ENCODE measurements at regions not wholly inside any gene's neighbourhood (a gene's known extent, or its start where the extent isn't known, plus 50 kb on each side); places are given as distances from the start of the nearest gene placed in this dataset.

- Histone ChIP-seq H3K9me3 (replicated peaks) (no peaks in the 10 kb centered on the region), H3K4me3 (no peak overlapping the region), H3K27me3 (no peaks in the 10 kb centered on the region), H3K4me1 (no peaks in the 10 kb centered on the region), H3K36me3 (no peaks in the 10 kb centered on the region), H3K27ac (no peak overlapping the region)
- no peak for DNase-seq
Measured at GRCh38 chr4:17326756-17327155, 185.1 kb downstream of the QDPR start.

- no peaks in the 10 kb centered on the region for H3K27me3 ChIP-seq
- H3K27ac ChIP-seq = no peak overlapping the region
- no peak overlapping the region for H3K4me3 ChIP-seq
- H3K9me3 ChIP-seq (replicated peaks) = no peaks in the 10 kb centered on the region
- no peaks in the 10 kb centered on the region for H3K36me3 ChIP-seq
- DNase-seq = no peak
- H3K4me1 ChIP-seq = no peaks in the 10 kb centered on the region
Measured at GRCh38 chr4:17325098-17325497, 186.8 kb downstream of the QDPR start.

GRCh38 chr4:17324386-17324830 lies 187.5 kb downstream of the QDPR start:
- Histone ChIP-seq H3K4me1 (no peaks in the 10 kb centered on the region), H3K27me3 (no peaks in the 10 kb centered on the region), H3K36me3 (no peaks in the 10 kb centered on the region), H3K27ac (no peak overlapping the region), H3K9me3 (replicated peaks) (no peaks in the 10 kb centered on the region), H3K4me3 (no peak overlapping the region)
- DNase-seq = peak in 1 of 2 experiments; percentile 33

- no peaks in the 10 kb centered on the region for H3K27me3 ChIP-seq
- no peak overlapping the region for H3K27ac ChIP-seq
- H3K9me3 ChIP-seq (replicated peaks) = no peaks in the 10 kb centered on the region
- H3K36me3 ChIP-seq = no peaks in the 10 kb centered on the region
- no peak for DNase-seq
- H3K4me3 ChIP-seq = no peak overlapping the region
- no peaks in the 10 kb centered on the region for H3K4me1 ChIP-seq
Measured at GRCh38 chr4:17323554-17324385, 188.1 kb downstream of the QDPR start.

DNA sequence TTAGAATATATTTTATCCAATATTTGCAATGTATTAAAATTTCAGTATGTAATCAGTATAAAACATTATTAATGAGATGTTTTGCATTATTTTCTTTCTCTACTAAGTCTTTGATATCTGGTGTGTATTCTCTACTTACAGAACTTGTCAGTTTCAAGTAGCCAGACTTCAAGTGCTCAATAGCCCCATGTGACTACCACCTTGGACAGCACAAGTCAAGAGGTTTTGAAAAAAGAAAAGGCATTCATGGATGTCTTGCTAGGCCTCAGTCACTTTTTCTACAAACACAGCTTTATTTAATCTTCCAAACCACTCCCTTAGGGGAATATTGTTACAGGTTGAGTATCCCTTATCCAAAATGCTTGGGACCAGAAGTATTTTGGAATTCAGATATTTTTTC lies 189.4 kb downstream of the QDPR start:
- no peak overlapping the region for H3K4me3 ChIP-seq
- no peaks in the 10 kb centered on the region for H3K36me3 ChIP-seq
- H3K9me3 ChIP-seq (replicated peaks) = no peaks in the 10 kb centered on the region
- no peak for DNase-seq
- H3K4me1 ChIP-seq = no peaks in the 10 kb centered on the region
- H3K27me3 ChIP-seq = no peaks in the 10 kb centered on the region
- H3K27ac ChIP-seq = no peak overlapping the region

DNA sequence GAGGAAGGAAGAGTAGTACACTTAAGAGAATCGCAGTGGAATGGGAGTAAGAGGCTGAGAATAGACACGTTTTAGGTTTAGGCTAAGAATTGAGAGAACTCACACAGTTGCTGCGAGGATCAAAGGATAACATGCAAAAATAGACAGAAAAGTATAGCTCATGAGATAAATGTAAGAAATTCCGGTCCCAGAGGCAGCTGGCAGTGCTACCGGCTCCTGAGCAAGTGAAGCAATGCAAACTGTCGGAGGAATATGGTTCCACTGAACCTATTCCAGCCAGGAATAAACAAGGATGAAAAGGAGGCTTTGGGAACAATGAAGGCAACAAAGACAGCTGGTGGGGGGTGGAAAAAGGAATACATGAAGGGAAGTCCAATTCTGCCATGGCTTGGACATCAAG lies 191.8 kb downstream of the QDPR start:
- Histone ChIP-seq H3K36me3 (no peaks in the 10 kb centered on the region), H3K4me3 (no peak overlapping the region), H3K4me1 (no peaks in the 10 kb centered on the region), H3K9me3 (replicated peaks) (no peaks in the 10 kb centered on the region), H3K27me3 (no peaks in the 10 kb centered on the region), H3K27ac (no peak overlapping the region)
- DNase-seq = no peak

GRCh38 chr4:17317526-17317925 lies 194.4 kb downstream of the QDPR start:
- no peaks in the 10 kb centered on the region for H3K9me3 ChIP-seq (replicated peaks)
- H3K27ac ChIP-seq = no peak overlapping the region
- no peaks in the 10 kb centered on the region for H3K27me3 ChIP-seq
- no peaks in the 10 kb centered on the region for H3K36me3 ChIP-seq
- H3K4me1 ChIP-seq = no peaks in the 10 kb centered on the region
- DNase-seq = no peak
- H3K4me3 ChIP-seq = no peak overlapping the region

GRCh38 chr4:17316566-17316965 lies 195.3 kb downstream of the QDPR start:
- Histone ChIP-seq H3K9me3 (replicated peaks) (no peaks in the 10 kb centered on the region), H3K36me3 (no peaks in the 10 kb centered on the region), H3K27me3 (no peaks in the 10 kb centered on the region), H3K4me3 (no peak overlapping the region), H3K27ac (no peak overlapping the region), H3K4me1 (no peaks in the 10 kb centered on the region)
- no peak for DNase-seq

GRCh38 chr4:17315459-17315858 lies 196.4 kb downstream of the QDPR start:
- no peak overlapping the region for H3K27ac ChIP-seq
- DNase-seq = no peak
- no peak overlapping the region for H3K4me3 ChIP-seq
- no peaks in the 10 kb centered on the region for H3K36me3 ChIP-seq
- no peaks in the 10 kb centered on the region for H3K9me3 ChIP-seq (replicated peaks)
- no peaks in the 10 kb centered on the region for H3K27me3 ChIP-seq
- no peaks in the 10 kb centered on the region for H3K4me1 ChIP-seq

DNA sequence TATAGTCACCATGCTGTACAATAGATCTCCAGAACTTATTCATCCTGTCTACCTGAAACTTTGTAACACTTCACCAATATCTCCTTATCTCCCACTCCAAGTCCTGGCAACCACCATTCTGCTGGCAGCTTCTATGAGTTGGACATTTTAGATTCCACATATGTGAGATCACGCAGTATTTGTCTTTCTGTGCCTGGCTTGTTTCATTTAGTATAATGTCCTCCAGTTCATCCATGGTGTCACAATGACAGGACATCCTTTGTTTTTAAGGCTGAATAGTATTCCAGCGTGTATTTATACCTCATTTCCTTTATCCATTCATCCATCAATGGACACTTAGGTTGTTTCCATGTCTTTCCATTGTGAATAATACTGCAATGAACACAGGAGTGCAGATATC lies 198.7 kb downstream of the QDPR start:
- H3K27ac ChIP-seq = no peak overlapping the region
- no peaks in the 10 kb centered on the region for H3K36me3 ChIP-seq
- no peak for DNase-seq
- H3K4me1 ChIP-seq = no peaks in the 10 kb centered on the region
- H3K4me3 ChIP-seq = no peak overlapping the region
- H3K27me3 ChIP-seq = no peaks in the 10 kb centered on the region
- H3K9me3 ChIP-seq (replicated peaks) = no peaks in the 10 kb centered on the region

DNA sequence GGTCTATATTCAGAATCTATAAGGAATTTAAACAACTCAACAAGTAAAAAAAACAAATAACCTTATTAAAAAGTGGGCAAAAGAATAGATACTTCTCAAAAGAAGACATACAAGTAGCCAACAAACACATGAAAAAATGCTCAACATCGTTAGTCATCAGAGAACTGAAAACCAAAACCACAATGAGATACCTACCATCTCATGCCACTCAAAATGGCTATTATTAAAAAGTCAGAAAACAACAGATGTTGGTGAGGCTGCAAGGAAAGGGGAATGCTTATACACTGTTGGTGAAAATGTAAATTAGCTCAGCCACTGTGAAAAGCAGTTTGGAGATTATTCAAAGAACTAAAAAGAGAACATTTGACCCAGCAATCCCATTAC lies 201.6 kb downstream of the QDPR start:
- Histone ChIP-seq H3K36me3 (no peaks in the 10 kb centered on the region), H3K27ac (no peak overlapping the region), H3K9me3 (replicated peaks) (no peaks in the 10 kb centered on the region), H3K4me1 (no peaks in the 10 kb centered on the region), H3K27me3 (no peaks in the 10 kb centered on the region), H3K4me3 (no peak overlapping the region)
- no peak for DNase-seq

DNA sequence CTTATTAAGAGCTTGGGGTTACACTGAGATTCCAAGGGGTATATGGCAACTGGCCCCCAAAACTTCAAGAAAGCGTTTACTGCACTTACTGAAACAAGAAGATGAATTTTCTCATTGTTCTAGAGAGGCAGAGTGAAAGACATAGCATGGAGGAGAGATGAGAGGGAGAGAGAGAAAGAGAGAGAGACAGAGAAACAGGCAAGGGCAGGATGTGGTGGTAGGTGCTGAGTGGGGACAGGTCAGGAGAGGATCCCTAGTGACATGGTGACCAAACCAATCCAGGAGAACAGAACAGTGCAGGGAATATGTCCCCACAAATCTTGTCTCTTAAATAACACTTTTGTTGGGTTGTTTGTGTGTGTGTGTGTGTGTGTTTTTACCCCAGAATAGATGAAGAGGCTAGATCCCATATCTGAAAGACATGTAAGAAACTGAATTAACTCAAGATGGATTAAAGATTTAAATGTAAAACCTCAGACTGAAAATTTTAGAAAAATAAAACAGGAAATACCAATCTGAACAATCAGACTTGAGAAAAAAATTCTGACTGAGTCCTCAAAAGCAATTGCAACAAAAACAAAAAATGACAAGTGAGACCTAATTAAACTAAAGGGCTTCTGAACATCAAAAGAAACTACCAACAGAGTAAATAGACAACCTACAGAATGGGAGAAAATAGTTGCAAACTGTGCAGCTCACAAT lies 202.2 kb downstream of the QDPR start:
- Histone ChIP-seq H3K27me3 (no peaks in the 10 kb centered on the region), H3K4me1 (no peaks in the 10 kb centered on the region), H3K27ac (no peak overlapping the region), H3K36me3 (no peaks in the 10 kb centered on the region), H3K4me3 (no peak overlapping the region), H3K9me3 (replicated peaks) (no peaks in the 10 kb centered on the region)
- DNase-seq = no peak

GRCh38 chr4:17301869-17302268 lies 210.0 kb downstream of the QDPR start:
- no peak overlapping the region for H3K4me3 ChIP-seq
- H3K9me3 ChIP-seq (replicated peaks) = no peaks in the 10 kb centered on the region
- H3K27me3 ChIP-seq = no peaks in the 10 kb centered on the region
- H3K27ac ChIP-seq = no peak overlapping the region
- H3K4me1 ChIP-seq = no peaks in the 10 kb centered on the region
- DNase-seq = no peak
- no peaks in the 10 kb centered on the region for H3K36me3 ChIP-seq

DNA sequence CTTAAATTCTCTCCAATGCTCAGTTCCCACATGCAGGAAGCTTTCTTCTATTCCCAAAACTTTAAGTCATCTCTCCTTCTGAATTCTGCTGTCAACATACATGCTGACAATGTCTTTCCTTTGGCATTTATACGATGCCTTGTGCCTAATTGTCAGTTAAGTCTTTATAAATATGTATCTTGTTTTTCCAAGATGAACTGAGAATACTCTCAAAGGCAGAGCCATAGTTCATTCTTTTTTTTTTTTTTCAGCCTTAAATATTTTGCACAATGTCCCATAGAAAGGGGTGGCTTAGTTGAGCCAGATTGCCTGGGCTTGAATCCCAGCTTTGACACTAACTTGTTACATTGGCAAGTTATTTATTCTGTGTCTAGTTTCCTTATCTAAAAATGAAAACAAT lies 210.6 kb downstream of the QDPR start:
- no peaks in the 10 kb centered on the region for H3K4me1 ChIP-seq
- no peak overlapping the region for H3K4me3 ChIP-seq
- no peaks in the 10 kb centered on the region for H3K36me3 ChIP-seq
- no peaks in the 10 kb centered on the region for H3K9me3 ChIP-seq (replicated peaks)
- H3K27me3 ChIP-seq = no peaks in the 10 kb centered on the region
- no peak for DNase-seq
- H3K27ac ChIP-seq = no peak overlapping the region

DNA sequence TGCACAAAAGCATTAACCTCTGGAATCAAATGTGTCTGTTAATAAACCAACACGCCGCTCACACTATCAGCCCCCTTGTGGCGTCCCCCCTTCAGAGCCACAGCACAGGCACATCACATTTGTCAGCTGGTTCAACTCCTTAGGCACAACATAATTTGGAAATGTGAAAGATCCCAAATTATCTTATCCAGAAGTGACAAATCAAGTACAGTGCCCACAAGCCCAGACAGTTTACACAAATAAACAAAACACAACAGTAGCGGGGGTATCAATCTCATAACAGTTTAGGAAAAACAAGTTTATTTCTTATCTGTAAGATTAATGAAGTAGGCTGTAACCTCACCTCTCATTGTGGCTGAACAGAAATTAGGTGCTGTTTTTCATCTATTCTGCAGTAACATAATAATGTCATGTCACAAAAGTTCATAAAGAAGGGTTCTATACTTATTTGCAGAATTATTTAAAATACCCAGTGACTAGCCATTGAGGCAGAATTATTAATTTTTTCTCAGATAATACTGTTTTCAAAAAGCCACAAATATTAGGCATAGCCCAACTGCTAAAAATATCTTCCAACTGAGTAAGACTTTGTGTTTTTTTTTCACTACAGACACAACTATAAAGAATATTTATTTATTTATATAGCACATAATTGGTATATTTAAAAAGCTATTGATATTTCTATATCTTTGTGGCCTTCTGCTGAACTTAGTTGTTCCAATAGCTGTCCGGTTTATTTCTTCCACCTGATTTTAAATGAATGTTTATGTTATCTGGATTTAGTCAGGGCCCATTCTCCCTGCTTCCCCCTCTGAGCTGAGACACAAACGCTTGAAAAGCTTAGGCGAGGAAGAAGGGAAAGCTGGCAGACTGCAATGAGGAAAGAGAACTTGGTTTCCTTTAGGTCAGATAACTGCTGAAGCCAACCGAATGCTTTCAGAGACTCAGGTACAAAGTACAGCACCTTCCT lies 214.7 kb downstream of the QDPR start:
- no peak for DNase-seq
- no peak overlapping the region for H3K4me3 ChIP-seq
- no peak overlapping the region for H3K27ac ChIP-seq

More for the DNA sequence above, 214.7 kb downstream of the QDPR start:
- no peaks in the 10 kb centered on the region for H3K27me3 ChIP-seq
- no peaks in the 10 kb centered on the region for H3K4me1 ChIP-seq
- no peaks in the 10 kb centered on the region for H3K9me3 ChIP-seq (replicated peaks)
- H3K36me3 ChIP-seq = no peaks in the 10 kb centered on the region
